Endothelial cell of umbilical vein (primary cell): ENCODE measurements at regions not wholly inside any gene's neighbourhood (a gene's known extent, or its start where the extent isn't known, plus 50 kb on each side); places are given as distances from the start of the nearest gene placed in this dataset.

Source experiments
- BruUV-seq: library from RNA; stranded (reverse); fragments of 400-500 nt; replicated peaks from 2 replicates; lab custom pipeline; 2021; lab: Mats Ljungman, UMichigan
- CTCF ChIA-PET: fragments of 300-600, 350-600 bp; sonication (Branson Sonifier 250); formaldehyde crosslinking; loops from one replicate; lab custom pipeline; 2021; ENCODE audit warnings: antibody characterized with exemption, inconsistent platforms; lab: Charles Lee
- POLR2A ChIA-PET: fragments of 300-600, 350-600 bp; sonication (Branson Sonifier 250); formaldehyde crosslinking; loops from one replicate; lab custom pipeline; 2021; ENCODE audit warnings: antibody characterized with exemption, inconsistent platforms; lab: Charles Lee
- DNase-seq: peaks from one replicate; pipeline ENCODE4 v3.0.0-alpha.2; 2011; ENCODE audit warnings: low read depth, low spot score
- FAIRE-seq: peaks from 2 replicates; lab custom pipeline; 2011; peaks lifted over from hg19 to GRCh38; lab: Jason Lieb, UNC
- H2AFZ ChIP-seq: 2 replicates; pipeline ENCODE4 v1.6.0; 2012; ENCODE audit warnings: low read depth, low read length, control low read depth, inconsistent platforms
- H3K27ac ChIP-seq: 2 replicates; pipeline ENCODE4 v1.5.1; 2011; ENCODE audit warnings: low read depth, mild to moderate bottlenecking, control low read depth, low read length, moderate library complexity; ENCODE audit not compliant: insufficient read depth
- H3K27me3 ChIP-seq, 2 experiments: 2 replicates each; pipeline versions ENCODE4 v1.6.0 to v1.6.1; 2011; ENCODE audit warnings: low read length in 2 of 2, mixed read lengths in 1 of 2; ENCODE audit not compliant: control insufficient read depth in 2 of 2, insufficient read depth in 2 of 2
- H3K36me3 ChIP-seq, 2 experiments: 2 replicates in 1 of 2; 3 replicates in 1 of 2; pipeline ENCODE4 v1.5.1; 2011; ENCODE audit warnings: low read length in 2 of 2, mild to moderate bottlenecking in 1 of 2, moderate library complexity in 1 of 2; ENCODE audit not compliant: control insufficient read depth in 2 of 2, insufficient read depth in 2 of 2; ENCODE audit errors: extremely low read depth in 1 of 2
- H3K4me1 ChIP-seq: 3 replicates; pipeline ENCODE4 v1.5.1; 2011; ENCODE audit warnings: mild to moderate bottlenecking, low read length; ENCODE audit not compliant: control insufficient read depth, insufficient read depth; ENCODE audit errors: extremely low read depth
- H3K4me2 ChIP-seq: 2 replicates; pipeline ENCODE4 v1.6.1; 2011; ENCODE audit warnings: low read length, control low read depth, mixed read lengths; ENCODE audit not compliant: insufficient read depth
- H3K4me3 ChIP-seq, 3 experiments: fragments of 200-600 bp in 1 of 3; sonication (generic), shearing (Covaris generic) in 1 of 3; replicated peaks in 1 of 3; 2 replicates each; pipeline ENCODE4 v1.5.1; 2011 to 2016; ENCODE audit warnings: control low read depth in 3 of 3, low read length in 3 of 3, mild to moderate bottlenecking in 2 of 3, inconsistent platforms in 1 of 3, low read depth in 1 of 3, moderate library complexity in 1 of 3; ENCODE audit not compliant: insufficient read depth in 1 of 3
- H3K79me2 ChIP-seq: 2 replicates; pipeline ENCODE4 v1.6.0; 2012; ENCODE audit warnings: low read length, inconsistent platforms; ENCODE audit not compliant: control insufficient read depth, insufficient read depth
- H3K9ac ChIP-seq: replicated peaks from 2 replicates; pipeline ENCODE3; 2011; ENCODE audit warnings: low read length, control low read depth; ENCODE audit not compliant: insufficient read depth; ENCODE audit errors: extremely low read depth
- H3K9me1 ChIP-seq: replicated peaks from 3 replicates; pipeline ENCODE4 v1.6.0; 2011; ENCODE audit warnings: mild to moderate bottlenecking, low read length; ENCODE audit not compliant: control insufficient read depth, insufficient read depth; ENCODE audit errors: extremely low read depth
- H3K9me3 ChIP-seq: replicated peaks from 2 replicates; pipeline ENCODE4 v1.5.1; 2012; ENCODE audit warnings: low read length, inconsistent platforms; ENCODE audit not compliant: control insufficient read depth, insufficient read depth
- H4K20me1 ChIP-seq: replicated peaks from 2 replicates; pipeline ENCODE3; 2011; ENCODE audit warnings: mild to moderate bottlenecking, low read length; ENCODE audit not compliant: control insufficient read depth, insufficient read depth; ENCODE audit errors: extremely low read depth
- EZH2 ChIP-seq: IDR thresholded peaks from 2 replicates; pipeline ENCODE4 v1.6.1; 2012; ENCODE audit warnings: borderline replicate concordance, low read depth, mild to moderate bottlenecking, moderate library complexity, low read length, inconsistent platforms; ENCODE audit not compliant: severe bottlenecking
- FOS ChIP-seq: IDR thresholded peaks from 2 replicates; pipeline ENCODE4 v1.6.1; 2011; ENCODE audit warnings: mild to moderate bottlenecking, low read length, moderate library complexity, borderline replicate concordance; ENCODE audit not compliant: insufficient read depth
- GATA2 ChIP-seq: IDR thresholded peaks from 2 replicates; pipeline ENCODE4 v1.7.0; 2011; ENCODE audit warnings: low read depth, mild to moderate bottlenecking, moderate library complexity, mixed read lengths, low read length; ENCODE audit not compliant: insufficient read length, insufficient read depth
- JUN ChIP-seq: IDR thresholded peaks from 2 replicates; pipeline ENCODE4 v1.6.1; 2011; ENCODE audit warnings: borderline replicate concordance, low read depth; ENCODE audit not compliant: insufficient read length, insufficient read depth
- MYC ChIP-seq: IDR thresholded peaks from one replicate; pipeline ENCODE4 v1.6.1; 2011; ENCODE audit warnings: mild to moderate bottlenecking, low read depth, low read length
- POLR2A ChIP-seq: IDR thresholded peaks from 2 replicates; pipeline ENCODE4 v1.6.1; 2012; ENCODE audit warnings: low read depth, mild to moderate bottlenecking, control low read depth, low read length
- POLR2AphosphoS5 ChIP-seq: IDR thresholded peaks from 2 replicates; pipeline ENCODE4 v1.6.1; 2012; ENCODE audit warnings: low read depth, mild to moderate bottlenecking, control low read depth, low read length, moderate library complexity; ENCODE audit not compliant: insufficient read depth
- dilution Hi-C: fragments of 300-500 bp; cut with MboI; formaldehyde crosslinking; loops from one replicate; pipeline ENCODE4 v1.15.0; 2019; ENCODE audit warnings: low sequenced_read_pairs; ENCODE audit not compliant: extremely low pct_ligation_motif_present
- intact Hi-C: fragments of 100-400 bp; cut with micrococcal nuclease; formaldehyde crosslinking; loops from one replicate; pipeline ENCODE4 v1.10.0; 2022
- TF ChIP-seq, protein P1 (sequence below): IDR thresholded peaks from 2 replicates; pipeline ENCODE4 v1.6.1; 2011; ENCODE audit not compliant: insufficient read depth, insufficient read length
- TF ChIP-seq, protein P2 (sequence below), 2 donors: IDR thresholded peaks; 1 replicate in 1 of 2; 2 replicates in 1 of 2; pipeline ENCODE4 v1.5.1; 2011; ENCODE audit warnings: low read length in 2 of 2, mild to moderate bottlenecking in 2 of 2, moderate library complexity in 2 of 2, control low read depth in 1 of 2, inconsistent platforms in 1 of 2, low read depth in 1 of 2; ENCODE audit not compliant: insufficient read depth in 1 of 2; ENCODE audit errors: extremely low read depth in 1 of 2

DNA sequence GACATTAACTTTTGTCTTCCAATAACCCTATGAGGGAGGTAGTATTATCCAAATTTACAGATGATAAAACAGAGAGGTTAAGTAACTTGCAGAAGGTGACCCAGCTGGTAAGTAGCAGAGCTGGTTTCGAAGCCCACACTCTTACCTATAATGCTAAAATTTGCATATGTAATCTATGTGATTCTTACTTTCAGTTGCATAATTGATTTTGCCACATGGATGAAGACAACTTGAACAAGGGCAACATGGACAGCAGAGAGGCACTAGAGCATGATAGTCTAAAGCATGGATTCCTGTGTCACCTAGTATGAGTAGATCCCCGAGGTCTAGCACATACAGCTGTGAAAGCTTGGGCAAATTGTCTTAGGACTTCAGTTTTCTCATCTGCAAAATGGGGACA, 117.6 kb upstream of the DTNBP1 start:
- DNase-seq (no peak), FAIRE-seq (no peak)
- Histone ChIP-seq H3K36me3 (no peaks in the 10 kb centered on the region), H3K27me3 (no peaks in the 10 kb centered on the region), H3K9ac (no peak overlapping the region), H3K9me1 (no peaks in the 10 kb centered on the region), H4K20me1 (no peaks in the 10 kb centered on the region), H2AFZ (no peak overlapping the region), H3K4me1 (no peaks in the 10 kb centered on the region), H3K9me3 (no peaks in the 10 kb centered on the region), H3K27ac (no peak overlapping the region), H3K79me2 (no peaks in the 10 kb centered on the region), H3K4me3 (no peak overlapping the region), H3K4me2 (no peak overlapping the region)
- BruUV-seq: no TSS peak
- dilution Hi-C loops: no loop called here
- CTCF ChIA-PET: interaction anchor here (1.0 to 1.1 kb wide), 2 partner anchors 11 to 17 kb away, joined by 3 read pairs; no protein-coding TSS in a partner anchor
- intact Hi-C loops: no loop called here
- TF ChIP-seq POLR2AphosphoS5 (no peak), MYC (no peak), JUN (no peak), POLR2A (no peak), EZH2 (no peak), GATA2 (no peak), FOS (no peak)
- TF ChIP-seq, protein P1, sequence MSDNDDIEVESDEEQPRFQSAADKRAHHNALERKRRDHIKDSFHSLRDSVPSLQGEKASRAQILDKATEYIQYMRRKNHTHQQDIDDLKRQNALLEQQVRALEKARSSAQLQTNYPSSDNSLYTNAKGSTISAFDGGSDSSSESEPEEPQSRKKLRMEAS: no peak
- TF ChIP-seq, protein P2, sequence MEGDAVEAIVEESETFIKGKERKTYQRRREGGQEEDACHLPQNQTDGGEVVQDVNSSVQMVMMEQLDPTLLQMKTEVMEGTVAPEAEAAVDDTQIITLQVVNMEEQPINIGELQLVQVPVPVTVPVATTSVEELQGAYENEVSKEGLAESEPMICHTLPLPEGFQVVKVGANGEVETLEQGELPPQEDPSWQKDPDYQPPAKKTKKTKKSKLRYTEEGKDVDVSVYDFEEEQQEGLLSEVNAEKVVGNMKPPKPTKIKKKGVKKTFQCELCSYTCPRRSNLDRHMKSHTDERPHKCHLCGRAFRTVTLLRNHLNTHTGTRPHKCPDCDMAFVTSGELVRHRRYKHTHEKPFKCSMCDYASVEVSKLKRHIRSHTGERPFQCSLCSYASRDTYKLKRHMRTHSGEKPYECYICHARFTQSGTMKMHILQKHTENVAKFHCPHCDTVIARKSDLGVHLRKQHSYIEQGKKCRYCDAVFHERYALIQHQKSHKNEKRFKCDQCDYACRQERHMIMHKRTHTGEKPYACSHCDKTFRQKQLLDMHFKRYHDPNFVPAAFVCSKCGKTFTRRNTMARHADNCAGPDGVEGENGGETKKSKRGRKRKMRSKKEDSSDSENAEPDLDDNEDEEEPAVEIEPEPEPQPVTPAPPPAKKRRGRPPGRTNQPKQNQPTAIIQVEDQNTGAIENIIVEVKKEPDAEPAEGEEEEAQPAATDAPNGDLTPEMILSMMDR (IDR thresholded peaks at IDR 0.05; ENCODE audit: extremely low read depth in 1 of 2, insufficient read depth in 1 of 2, low read depth in 1 of 2, low read length in 2 of 2): no peak
- POLR2A ChIA-PET: no interaction called here
